ENCODE measurements at regions not wholly inside any gene's neighbourhood (a gene's known extent, or its start where the extent isn't known, plus 50 kb on each side); places are given as distances from the start of the nearest gene placed in this dataset.

DNA sequence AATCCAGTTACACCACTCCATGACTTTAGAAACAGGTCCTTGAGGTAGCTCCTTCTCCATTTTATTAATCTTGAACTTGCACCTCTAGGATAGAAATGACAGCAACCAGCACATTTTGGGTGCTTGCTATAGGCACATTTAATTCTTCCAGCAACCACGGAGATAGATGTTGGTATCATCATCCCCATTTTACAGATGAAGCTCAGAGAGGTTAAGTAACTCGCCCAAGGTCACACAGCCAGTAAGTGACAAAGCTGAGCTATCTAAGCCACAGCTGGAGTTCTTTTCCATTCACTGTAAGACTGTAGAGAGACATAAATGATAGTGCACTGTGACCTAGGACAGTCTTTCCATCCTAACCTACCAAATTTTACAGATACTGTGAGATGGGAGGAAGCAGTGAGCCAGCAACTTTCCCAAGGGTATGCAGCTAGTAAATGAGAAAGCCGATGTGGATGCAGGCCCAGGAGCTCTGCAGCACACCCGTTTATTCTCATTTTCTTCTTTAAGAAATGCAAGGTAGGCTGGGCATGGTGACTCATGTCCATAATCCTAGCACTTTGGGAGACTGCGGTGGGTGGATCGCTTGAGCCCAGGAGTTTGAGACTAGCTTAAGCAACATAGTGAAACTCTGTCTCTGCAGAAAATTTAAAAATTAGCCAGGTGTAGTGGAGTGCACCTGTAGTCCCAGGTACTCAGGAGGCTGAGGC, 103.2 kb downstream of the TBX5 start:
- DNase-seq (ENCODE audit: low read depth, low spot score), result no peak
- no peak overlapping the region for H3K27ac ChIP-seq

DNA sequence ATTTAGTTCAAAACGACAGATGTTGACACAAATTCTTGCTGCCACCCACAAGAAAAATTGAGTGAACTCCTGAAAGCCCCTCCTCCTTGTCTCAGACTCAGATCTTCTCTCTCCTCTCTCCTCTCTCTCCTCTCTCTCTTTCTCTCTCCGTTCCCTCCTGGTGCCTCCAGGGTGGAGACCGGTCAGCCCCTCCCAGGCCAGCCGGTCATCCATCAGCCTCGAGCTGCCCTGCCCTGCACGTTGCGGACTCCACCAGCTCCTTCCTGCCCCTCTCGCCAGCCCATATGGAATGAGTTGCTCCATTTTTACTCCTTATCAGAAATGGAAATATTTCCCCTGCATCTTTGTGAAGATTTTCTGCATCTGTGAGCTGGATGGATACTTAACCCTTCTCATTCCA, 103.8 kb downstream of the TBX5 start:
- no peak for DNase-seq (ENCODE audit: low read depth, low spot score)
- no peak overlapping the region for H3K27ac ChIP-seq

DNA sequence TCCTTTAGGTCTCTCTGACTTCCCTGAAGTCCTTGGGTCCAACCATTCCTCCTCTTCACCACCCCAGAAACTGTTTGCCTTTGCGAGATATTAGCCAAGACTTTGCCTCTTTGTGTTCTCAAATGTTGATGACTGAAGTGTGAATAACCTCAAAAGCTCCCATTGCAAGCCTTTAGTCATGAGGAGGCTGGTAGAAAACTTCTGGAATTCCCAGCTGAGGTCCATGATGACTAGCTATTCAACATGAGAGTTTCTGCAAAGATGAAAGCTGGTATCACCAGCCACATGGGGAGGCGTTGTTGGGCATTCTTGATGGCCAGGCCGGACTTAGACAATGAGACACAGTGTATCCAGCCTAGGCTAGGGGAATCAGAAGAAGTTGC, 111.7 kb downstream of the TBX5 start:
- H3K27ac ChIP-seq, result no peak overlapping the region
- DNase-seq (ENCODE audit: low read depth, low spot score), result no peak

- no peak overlapping the region for H3K27ac ChIP-seq
Observed at GRCh38 chr12:114293571-114294302, 112.2 kb downstream of the TBX5 start.

DNA sequence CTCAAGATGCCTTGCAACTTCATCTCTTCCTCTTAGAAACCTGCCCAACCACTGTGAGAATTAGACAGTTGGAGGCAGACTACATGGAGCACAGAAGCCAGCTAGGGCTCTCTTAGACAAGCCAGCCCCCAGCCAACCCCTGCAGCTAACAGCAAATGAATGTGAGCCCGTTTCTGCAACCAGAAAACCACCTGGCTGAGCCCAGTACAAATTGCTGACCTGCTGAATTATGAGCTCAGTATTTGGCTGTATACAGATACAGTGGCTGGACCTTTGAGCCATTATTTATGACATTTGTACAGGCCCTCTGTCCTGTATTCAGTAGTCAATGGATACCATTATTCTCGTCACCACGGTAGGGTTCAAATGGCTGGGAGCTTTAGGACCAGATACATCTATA, 112.9 kb downstream of the TBX5 start:
- no peak for DNase-seq (ENCODE audit: low read depth, low spot score)
- no peak overlapping the region for H3K27ac ChIP-seq

More at GRCh38 chr12:114293571-114294302, 112.2 kb downstream of the TBX5 start:
- DNase-seq (ENCODE audit: low read depth, low spot score), result no peak

GRCh38 chr12:114291389-114292060, 114.4 kb downstream of the TBX5 start:
- H3K27ac ChIP-seq, result no peak overlapping the region
- no peak for DNase-seq (ENCODE audit: low read depth, low spot score)

DNA sequence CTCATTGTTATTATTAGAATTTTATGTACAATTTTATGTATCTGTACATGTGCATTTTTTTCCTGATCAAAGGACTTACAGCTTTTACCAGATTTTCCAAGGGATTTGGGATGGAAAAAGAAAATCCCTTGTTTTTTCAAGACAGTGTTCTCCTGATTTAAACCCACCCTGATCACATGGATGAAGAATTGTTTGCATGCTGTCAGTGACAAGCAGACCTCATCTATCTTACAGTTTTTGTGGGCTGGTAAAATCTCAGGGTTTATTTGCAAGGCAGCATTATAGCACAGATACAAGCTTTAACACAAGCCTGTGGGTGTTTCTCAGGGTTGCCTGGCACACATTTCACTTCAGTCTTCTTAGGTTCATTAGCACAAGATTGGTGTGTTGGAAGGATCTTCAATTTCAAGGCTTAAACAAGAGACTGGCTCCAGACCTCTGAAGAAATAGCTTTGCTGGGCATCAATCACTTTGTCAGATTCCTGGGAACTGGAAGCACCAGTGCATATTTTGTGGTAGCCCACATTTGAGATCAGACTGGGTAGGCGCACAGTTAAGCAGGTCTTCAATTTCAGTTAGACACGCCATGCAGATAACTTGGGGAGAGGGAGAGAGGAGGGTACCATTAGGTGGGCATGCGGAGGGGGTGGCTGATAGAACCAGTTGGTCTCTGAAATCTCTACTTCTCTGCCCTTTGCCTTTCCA, 118.0 kb downstream of the TBX5 start:
- H3K27ac ChIP-seq, result no peak overlapping the region
- no peak for DNase-seq (ENCODE audit: low read depth, low spot score)

DNA sequence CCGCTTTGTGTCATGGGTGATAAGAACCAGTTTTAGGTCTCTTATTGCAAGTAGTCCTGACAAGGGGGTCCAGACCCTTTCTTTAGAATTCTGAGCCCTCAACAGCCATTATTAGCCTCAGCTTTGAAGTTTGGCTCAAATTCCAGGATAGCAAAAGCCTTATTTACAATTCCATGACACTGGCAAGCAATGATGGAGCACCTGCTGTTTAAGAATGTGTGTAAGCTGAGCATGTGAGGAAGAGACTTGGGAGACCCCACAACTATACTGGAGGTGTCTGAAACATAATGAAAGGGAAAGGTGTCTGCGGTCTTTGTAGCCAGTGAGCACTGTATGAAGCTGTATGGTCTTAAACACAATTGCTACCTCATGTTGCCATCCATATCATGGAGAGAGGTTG, 119.8 kb downstream of the TBX5 start:
- no peak for DNase-seq (ENCODE audit: low read depth, low spot score)
- H3K27ac ChIP-seq, result no peak overlapping the region

GRCh38 chr12:114285554-114285953, 120.4 kb downstream of the TBX5 start:
- DNase-seq (ENCODE audit: low read depth, low spot score), result no peak
- H3K27ac ChIP-seq, result no peak overlapping the region

DNA sequence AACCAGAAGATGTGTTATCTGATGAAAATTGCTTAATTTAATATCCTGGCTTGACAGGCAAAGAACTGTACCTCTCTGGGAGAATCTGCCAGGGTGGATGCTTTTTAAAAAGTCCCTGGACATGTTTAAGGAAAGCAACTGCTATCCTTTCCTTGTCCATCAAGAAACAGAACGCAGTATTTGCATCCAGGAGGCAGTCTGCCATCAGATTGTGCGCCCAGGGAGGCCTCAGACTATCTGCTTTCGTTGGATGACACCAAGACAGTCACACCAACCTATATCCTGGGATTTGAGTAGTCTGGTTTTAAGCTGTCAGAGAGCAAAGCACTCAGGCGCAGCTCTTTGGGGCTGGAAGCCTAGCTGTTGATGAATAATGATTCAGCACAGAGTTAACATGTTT, 121.9 kb downstream of the TBX5 start:
- no peak for DNase-seq (ENCODE audit: low read depth, low spot score)
- H3K27ac ChIP-seq, result no peak overlapping the region

DNA sequence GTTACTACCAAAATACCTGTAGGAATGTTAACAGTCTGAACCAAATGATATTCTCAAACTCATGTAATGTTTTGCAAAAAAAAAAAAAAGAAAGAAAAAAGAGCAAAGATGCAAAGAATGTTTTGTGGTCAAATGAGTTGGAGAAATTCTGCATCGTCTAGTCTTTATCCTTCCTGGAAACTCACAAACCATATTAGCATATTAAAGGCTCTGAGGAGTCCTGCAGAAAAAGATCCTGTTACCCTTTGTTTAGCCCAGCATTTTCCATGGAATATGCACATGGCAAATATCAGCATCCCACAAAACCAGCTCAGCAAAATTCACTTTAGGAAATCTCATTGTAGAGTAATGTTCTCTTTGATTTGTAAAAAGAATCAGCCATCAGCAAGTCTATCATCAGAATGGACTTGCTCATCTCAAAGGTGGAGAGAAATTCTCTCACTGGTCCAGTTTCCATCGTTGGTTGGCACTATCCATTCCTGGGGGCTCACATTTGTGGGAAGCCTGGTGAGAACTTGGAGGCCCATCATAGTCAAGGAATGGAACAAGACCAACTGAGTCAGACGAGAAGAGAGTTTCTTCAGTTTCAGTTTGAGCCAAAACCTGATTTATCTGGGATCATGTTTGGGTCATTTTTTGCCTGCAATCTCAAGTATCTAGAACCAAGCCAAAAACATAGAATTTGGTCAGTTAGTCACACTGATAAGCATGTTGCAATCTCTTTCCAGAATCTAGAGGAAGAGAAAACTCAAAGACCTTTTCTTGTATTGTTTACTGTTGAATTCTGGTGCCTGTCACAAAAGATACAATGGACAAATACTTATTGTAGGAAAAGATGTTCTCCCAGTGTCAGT, 129.8 kb downstream of the TBX5 start:
- DNase-seq (ENCODE audit: low read depth, low spot score), result no peak
- no peak overlapping the region for H3K27ac ChIP-seq

DNA sequence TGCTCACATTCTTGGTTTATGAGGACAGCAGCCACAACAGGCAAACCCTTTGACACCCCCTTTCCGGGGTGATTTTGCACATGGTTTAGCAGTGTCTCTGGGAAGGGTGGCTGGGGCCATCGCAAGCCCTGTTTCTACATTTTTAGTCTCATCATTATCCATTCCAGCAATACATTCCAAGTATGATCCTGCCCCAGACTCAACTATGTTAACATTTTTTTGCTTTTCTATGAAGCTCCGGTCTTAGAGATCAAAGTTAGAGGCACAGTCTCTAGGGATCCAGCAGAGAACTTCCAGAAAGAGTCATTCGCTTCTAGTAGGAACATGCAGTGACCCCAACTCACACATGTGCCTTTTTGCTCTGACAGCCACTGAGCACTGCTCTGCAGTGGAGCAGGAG, 130.9 kb downstream of the TBX5 start:
- no peak for DNase-seq (ENCODE audit: low read depth, low spot score)

GRCh38 chr12:114274131-114274530, 131.8 kb downstream of the TBX5 start:
- no peak overlapping the region for H3K27ac ChIP-seq
- no peak for DNase-seq (ENCODE audit: low read depth, low spot score)

More for the DNA sequence above, 130.9 kb downstream of the TBX5 start:
- no peak overlapping the region for H3K27ac ChIP-seq

DNA sequence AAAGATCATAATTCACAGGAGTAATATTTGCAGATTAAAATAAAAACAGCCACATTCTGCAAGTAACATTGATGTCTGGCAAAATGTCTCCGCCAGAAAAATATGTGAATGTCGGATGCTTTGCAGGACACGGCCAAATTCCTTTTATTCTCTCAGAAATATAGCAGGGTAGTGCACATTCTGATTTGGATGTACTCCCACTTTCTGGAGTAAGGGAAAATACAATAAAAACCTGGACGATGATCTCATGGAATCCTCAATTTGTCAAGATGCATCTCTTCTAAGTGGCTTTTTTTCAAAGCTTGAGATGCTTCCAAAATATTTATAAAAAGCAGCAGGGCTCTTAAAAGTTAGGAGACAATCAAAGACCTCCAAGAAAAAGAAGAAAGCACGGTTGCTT, 133.3 kb downstream of the TBX5 start:
- DNase-seq (ENCODE audit: low read depth, low spot score), result no peak
- no peak overlapping the region for H3K27ac ChIP-seq

DNA sequence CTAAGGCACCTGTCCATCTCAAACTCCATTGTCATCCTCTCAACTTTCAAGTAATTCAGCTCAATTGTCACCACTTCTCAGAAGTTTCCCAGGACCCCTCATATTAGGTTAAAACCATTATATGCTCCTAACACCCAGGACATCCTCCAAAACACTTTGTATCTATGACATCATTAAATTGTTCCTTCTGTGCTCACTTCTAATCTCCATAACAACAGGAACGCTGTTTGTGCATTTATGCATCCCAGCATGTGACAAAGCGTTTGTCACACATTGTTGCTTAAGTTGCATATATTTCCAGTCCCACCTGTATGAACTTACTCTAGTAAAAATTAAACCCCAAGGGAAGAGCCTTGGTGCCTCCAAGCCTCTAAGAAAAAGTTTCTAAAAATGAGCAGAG, 133.9 kb downstream of the TBX5 start:
- H3K27ac ChIP-seq, result no peak overlapping the region
- DNase-seq (ENCODE audit: low read depth, low spot score), result no peak

GRCh38 chr12:114269153-114269552, 136.8 kb downstream of the TBX5 start:
- DNase-seq (ENCODE audit: low read depth, low spot score), result peak; percentile 18
- no peak overlapping the region for H3K27ac ChIP-seq

DNA sequence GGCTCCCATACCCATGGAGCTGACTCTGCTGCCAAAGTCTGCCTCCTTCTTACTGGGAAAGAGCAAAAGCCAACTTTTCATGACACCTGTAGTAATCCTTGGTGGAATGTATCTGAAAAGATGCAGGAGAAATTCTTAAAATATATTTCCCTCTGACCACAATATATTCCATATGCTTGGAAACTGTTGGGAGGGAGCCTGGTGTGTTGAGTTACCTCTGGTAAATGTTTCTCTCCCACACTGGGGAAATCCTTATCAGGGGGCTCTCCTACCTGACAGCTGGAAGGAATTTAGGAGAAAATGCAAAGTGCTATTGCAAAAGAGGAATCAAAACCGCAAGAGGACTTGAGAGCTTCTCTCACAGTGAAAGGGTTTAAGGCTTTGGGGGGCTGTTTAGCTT, 139.4 kb downstream of the TBX5 start:
- no peak overlapping the region for H3K27ac ChIP-seq
- no peak for DNase-seq (ENCODE audit: low read depth, low spot score)

DNA sequence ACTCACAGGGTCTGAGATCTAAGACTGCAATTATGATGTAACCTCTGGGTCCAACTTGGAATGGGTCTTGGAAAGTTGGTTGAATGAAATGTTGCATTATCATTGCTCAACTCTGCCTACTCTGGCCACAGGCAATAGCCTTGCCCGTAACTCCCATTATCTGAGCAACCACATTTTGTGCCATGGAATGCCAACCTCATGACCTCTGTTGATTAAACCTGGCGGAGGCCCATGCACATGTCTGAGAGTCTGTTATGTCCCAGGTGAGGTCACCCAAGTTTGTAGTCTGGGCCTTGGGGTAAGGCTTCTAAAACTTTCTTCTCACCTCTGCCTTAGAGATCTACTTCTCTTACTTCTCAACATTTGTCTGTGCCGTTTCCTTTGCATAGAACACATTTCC, 140.9 kb downstream of the TBX5 start:
- DNase-seq (ENCODE audit: low read depth, low spot score), result no peak
- H3K27ac ChIP-seq, result no peak overlapping the region

- no peak overlapping the region for H3K27ac ChIP-seq
- DNase-seq (ENCODE audit: low read depth, low spot score), result no peak
Observed at GRCh38 chr12:114263056-114263805, 142.7 kb downstream of the TBX5 start.

All from epithelial cell of prostate (primary cell).